H7 (cell line): ENCODE measurements at regions not wholly inside any gene's neighbourhood (a gene's known extent, or its start where the extent isn't known, plus 50 kb on each side); places are given as distances from the start of the nearest gene placed in this dataset.

Source experiments
- DNase-seq: peaks from one replicate; pipeline ENCODE4 v3.0.0; 2012
- H3K27me3 ChIP-seq: 2 replicates; pipeline ENCODE4 v1.6.0; 2011; ENCODE audit warnings: mild to moderate bottlenecking, low read length; ENCODE audit not compliant: control insufficient read depth, insufficient read depth
- H3K36me3 ChIP-seq: replicated peaks from 2 replicates; pipeline ENCODE4 v1.5.1; 2011; ENCODE audit warnings: low read length; ENCODE audit not compliant: control insufficient read depth, insufficient read depth
- H3K4me3 ChIP-seq: 2 replicates; pipeline ENCODE4 v1.5.1; 2011; ENCODE audit warnings: low read depth, mild to moderate bottlenecking, control low read depth, low read length, moderate library complexity; ENCODE audit not compliant: insufficient read depth

GRCh38 chr16:13553453-13553985 lies 366.4 kb upstream of the ERCC4 start:
- DNase-seq: no peak
- no peak overlapping the region for H3K4me3 ChIP-seq
- no peaks in the 10 kb centered on the region for H3K36me3 ChIP-seq
- no peaks in the 10 kb centered on the region for H3K27me3 ChIP-seq

- no peak overlapping the region for H3K4me3 ChIP-seq
- no peak for DNase-seq
- H3K27me3 ChIP-seq: no peaks in the 10 kb centered on the region
- H3K36me3 ChIP-seq: no peaks in the 10 kb centered on the region
Observed at GRCh38 chr16:13554005-13554404, 365.9 kb upstream of the ERCC4 start.

- no peak overlapping the region for H3K4me3 ChIP-seq
- H3K27me3 ChIP-seq: no peaks in the 10 kb centered on the region
- no peaks in the 10 kb centered on the region for H3K36me3 ChIP-seq
- DNase-seq: no peak
Observed at GRCh38 chr16:13554643-13555042, 365.3 kb upstream of the ERCC4 start.

- Histone ChIP-seq H3K27me3 (no peaks in the 10 kb centered on the region), H3K36me3 (no peaks in the 10 kb centered on the region), H3K4me3 (no peak overlapping the region)
- no peak for DNase-seq
Observed at GRCh38 chr16:13557418-13557817, 362.5 kb upstream of the ERCC4 start.

- Histone ChIP-seq H3K36me3 (no peaks in the 10 kb centered on the region), H3K4me3 (no peak overlapping the region)
- DNase-seq: no peak
Observed at GRCh38 chr16:13558752-13559151, 361.2 kb upstream of the ERCC4 start.

GRCh38 chr16:13559624-13560023 lies 360.3 kb upstream of the ERCC4 start:
- Histone ChIP-seq H3K4me3 (no peak overlapping the region), H3K36me3 (no peaks in the 10 kb centered on the region), H3K27me3 (no peaks in the 10 kb centered on the region)
- no peak for DNase-seq

More at GRCh38 chr16:13558752-13559151, 361.2 kb upstream of the ERCC4 start:
- no peaks in the 10 kb centered on the region for H3K27me3 ChIP-seq

GRCh38 chr16:13560151-13560550 lies 359.8 kb upstream of the ERCC4 start:
- Histone ChIP-seq H3K36me3 (no peaks in the 10 kb centered on the region), H3K4me3 (no peak overlapping the region), H3K27me3 (no peaks in the 10 kb centered on the region)
- DNase-seq: no peak

- H3K36me3 ChIP-seq: no peaks in the 10 kb centered on the region
- no peak for DNase-seq
- H3K4me3 ChIP-seq: no peak overlapping the region
- no peaks in the 10 kb centered on the region for H3K27me3 ChIP-seq
Observed at GRCh38 chr16:13561291-13562070, 358.5 kb upstream of the ERCC4 start.

- no peak for DNase-seq
- no peaks in the 10 kb centered on the region for H3K36me3 ChIP-seq
- no peak overlapping the region for H3K4me3 ChIP-seq
- no peaks in the 10 kb centered on the region for H3K27me3 ChIP-seq
Observed at GRCh38 chr16:13568803-13569202, 351.2 kb upstream of the ERCC4 start.

GRCh38 chr16:13569986-13570385 lies 350.0 kb upstream of the ERCC4 start:
- Histone ChIP-seq H3K4me3 (no peak overlapping the region), H3K36me3 (no peaks in the 10 kb centered on the region), H3K27me3 (no peaks in the 10 kb centered on the region)
- no peak for DNase-seq

- Histone ChIP-seq H3K4me3 (no peak overlapping the region), H3K36me3 (no peaks in the 10 kb centered on the region), H3K27me3 (no peaks in the 10 kb centered on the region)
- no peak for DNase-seq
Observed at GRCh38 chr16:13571036-13571435, 348.9 kb upstream of the ERCC4 start.

- DNase-seq: no peak
- no peaks in the 10 kb centered on the region for H3K27me3 ChIP-seq
- H3K36me3 ChIP-seq: no peaks in the 10 kb centered on the region
- no peak overlapping the region for H3K4me3 ChIP-seq
Observed at GRCh38 chr16:13573903-13574302, 346.1 kb upstream of the ERCC4 start.

GRCh38 chr16:13586051-13586450 lies 333.9 kb upstream of the ERCC4 start:
- no peak overlapping the region for H3K4me3 ChIP-seq
- H3K27me3 ChIP-seq: no peaks in the 10 kb centered on the region
- H3K36me3 ChIP-seq: no peaks in the 10 kb centered on the region
- DNase-seq: no peak

GRCh38 chr16:13587181-13587580 lies 332.8 kb upstream of the ERCC4 start:
- no peak for DNase-seq
- Histone ChIP-seq H3K27me3 (no peaks in the 10 kb centered on the region), H3K4me3 (no peak overlapping the region), H3K36me3 (no peaks in the 10 kb centered on the region)

- DNase-seq: peak; percentile 74
- Histone ChIP-seq H3K4me3 (no peak overlapping the region), H3K36me3 (no peaks in the 10 kb centered on the region), H3K27me3 (no peaks in the 10 kb centered on the region)
Observed at GRCh38 chr16:13594823-13595222, 325.1 kb upstream of the ERCC4 start.
